ENCODE measurements at regions not wholly inside any gene's neighbourhood (a gene's known extent, or its start where the extent isn't known, plus 50 kb on each side); places are given as distances from the start of the nearest gene placed in this dataset.

DNA sequence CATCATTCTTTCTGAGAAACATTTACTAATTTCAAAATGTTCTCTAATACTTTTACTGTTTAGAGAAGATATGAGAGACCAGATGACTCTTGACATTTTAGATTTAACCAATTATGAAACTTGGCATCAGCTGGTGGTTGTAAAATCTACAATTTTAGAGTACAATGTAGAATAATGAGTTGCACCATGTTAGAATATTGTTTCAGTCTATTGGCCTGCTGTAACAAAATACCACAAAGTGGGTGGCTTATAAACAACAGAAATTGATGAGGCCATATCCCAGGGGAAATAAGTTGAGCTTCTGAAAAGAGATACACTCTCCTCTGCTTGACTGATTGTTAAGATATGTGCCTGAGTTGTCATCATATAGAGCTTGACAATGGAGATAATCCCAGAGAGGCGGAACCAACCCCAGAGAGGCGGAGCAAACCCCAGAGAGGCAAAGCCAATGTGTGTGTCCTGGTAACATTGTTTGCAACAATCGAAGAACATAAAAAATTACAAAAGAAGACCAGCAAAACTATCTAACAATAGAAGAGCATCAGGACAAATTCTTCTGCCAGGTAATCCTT lies 373.0 kb upstream of the SLITRK1 start:
- H3K36me3 ChIP-seq (ENCODE audit: control insufficient read depth, low read length), result no peaks in the 10 kb centered on the region
- TF ChIP-seq EZH2phosphoT487 (IDR thresholded peaks at IDR 0.05; ENCODE audit: borderline replicate concordance, low read length), result no peak
- TF ChIP-seq CTCF (IDR thresholded peaks at IDR 0.05; ENCODE audit: low read depth, low read length, poor library complexity, severe bottlenecking), result no peak
- H4K20me1 ChIP-seq (ENCODE audit: control insufficient read depth, insufficient read depth, low read depth, low read length), result no peaks in the 10 kb centered on the region
- H3K27ac ChIP-seq (ENCODE audit: low read depth, low read length), result no peak overlapping the region
- H3K79me2 ChIP-seq (ENCODE audit: control insufficient read depth, low read length), result no peaks in the 10 kb centered on the region
- H3K4me3 ChIP-seq (ENCODE audit: low read length), result no peak overlapping the region
- no peaks in the 10 kb centered on the region for H3K9me3 ChIP-seq (ENCODE audit: control insufficient read depth, insufficient read depth, low read length)
- no peak overlapping the region for H3K4me2 ChIP-seq (ENCODE audit: low read length)
- no peaks in the 10 kb centered on the region for H3K4me1 ChIP-seq (ENCODE audit: control insufficient read depth, low read length)
- no peaks in the 10 kb centered on the region for H3K9me2 ChIP-seq (replicated peaks; ENCODE audit: control insufficient read depth, low read length)
- no peaks in the 10 kb centered on the region for H3F3A ChIP-seq (ENCODE audit: control insufficient read depth, insufficient read depth)
- H3K27me3 ChIP-seq (ENCODE audit: control insufficient read depth, low read length), result no peaks in the 10 kb centered on the region

GRCh38 chr13:84249463-84249862 lies 367.2 kb upstream of the SLITRK1 start:
- H3K9me3 ChIP-seq (ENCODE audit: control insufficient read depth, insufficient read depth, low read length), result no peaks in the 10 kb centered on the region
- no peak overlapping the region for H3K4me2 ChIP-seq (ENCODE audit: low read length)
- H3K9me2 ChIP-seq (replicated peaks; ENCODE audit: control insufficient read depth, low read length), result no peaks in the 10 kb centered on the region
- no peaks in the 10 kb centered on the region for H3F3A ChIP-seq (ENCODE audit: control insufficient read depth, insufficient read depth)
- H3K27ac ChIP-seq (ENCODE audit: low read depth, low read length), result no peak overlapping the region
- no peaks in the 10 kb centered on the region for H4K20me1 ChIP-seq (ENCODE audit: control insufficient read depth, insufficient read depth, low read depth, low read length)
- no peaks in the 10 kb centered on the region for H3K27me3 ChIP-seq (ENCODE audit: control insufficient read depth, low read length)
- no peak overlapping the region for H3K4me3 ChIP-seq (ENCODE audit: low read length)
- H3K4me1 ChIP-seq (ENCODE audit: control insufficient read depth, low read length), result no peaks in the 10 kb centered on the region
- TF ChIP-seq EZH2phosphoT487 (IDR thresholded peaks at IDR 0.05; ENCODE audit: borderline replicate concordance, low read length), result no peak
- TF ChIP-seq CTCF (IDR thresholded peaks at IDR 0.05; ENCODE audit: low read depth, low read length, poor library complexity, severe bottlenecking), result no peak
- H3K79me2 ChIP-seq (ENCODE audit: control insufficient read depth, low read length), result no peaks in the 10 kb centered on the region
- H3K36me3 ChIP-seq (ENCODE audit: control insufficient read depth, low read length), result no peaks in the 10 kb centered on the region

GRCh38 chr13:84243340-84243739 lies 361.1 kb upstream of the SLITRK1 start:
- no peaks in the 10 kb centered on the region for H3F3A ChIP-seq (ENCODE audit: control insufficient read depth, insufficient read depth)
- H3K9me2 ChIP-seq (replicated peaks; ENCODE audit: control insufficient read depth, low read length), result no peaks in the 10 kb centered on the region; the same call in 1 of the 2 replicates

More at GRCh38 chr13:84243340-84243739, 361.1 kb upstream of the SLITRK1 start:
- Histone ChIP-seq H3K4me3 (ENCODE audit: low read length) (no peak overlapping the region), H3K27ac (ENCODE audit: low read depth, low read length) (no peak overlapping the region), H3K36me3 (ENCODE audit: control insufficient read depth, low read length) (no peaks in the 10 kb centered on the region), H4K20me1 (ENCODE audit: control insufficient read depth, insufficient read depth, low read depth, low read length) (no peaks in the 10 kb centered on the region), H3K4me2 (ENCODE audit: low read length) (no peak overlapping the region), H3K4me1 (ENCODE audit: control insufficient read depth, low read length) (no peaks in the 10 kb centered on the region), H3K27me3 (ENCODE audit: control insufficient read depth, low read length) (no peaks in the 10 kb centered on the region), H3K79me2 (ENCODE audit: control insufficient read depth, low read length) (no peaks in the 10 kb centered on the region), H3K9me3 (ENCODE audit: control insufficient read depth, insufficient read depth, low read length) (no peaks in the 10 kb centered on the region)
- no peak for TF ChIP-seq CTCF (IDR thresholded peaks at IDR 0.05; ENCODE audit: low read depth, low read length, poor library complexity, severe bottlenecking)
- TF ChIP-seq EZH2phosphoT487 (IDR thresholded peaks at IDR 0.05; ENCODE audit: borderline replicate concordance, low read length), result no peak

Measured in DOHH2 (cell line).